H1 (cell line): ENCODE measurements at regions not wholly inside any gene's neighbourhood (a gene's known extent, or its start where the extent isn't known, plus 50 kb on each side); places are given as distances from the start of the nearest gene placed in this dataset.

ENCODE experiments used
- RAD21 ChIP-seq, 2 experiments: IDR thresholded peaks in 1 of 2; conservative IDR thresholded peaks in 1 of 2; 2 replicates each; pipeline ENCODE4 v1.6.1; 2011; ENCODE audit warnings: low read depth in 2 of 2, low read length in 2 of 2, improper control_type of control experiment in 1 of 2, inconsistent platforms in 1 of 2, mild to moderate bottlenecking in 1 of 2, moderate library complexity in 1 of 2
- SP1 ChIP-seq: IDR thresholded peaks from 2 replicates; pipeline ENCODE4 v1.6.1; 2011; ENCODE audit warnings: low read depth, low read length

- TF ChIP-seq SP1 (no peak), RAD21 (IDR thresholded peaks at IDR 0.05 in 1 of 2, conservative IDR thresholded peaks at IDR 0.05 in 1 of 2; ENCODE audit: low read depth in 2 of 2, low read length in 2 of 2) (no peak)
- TF ChIP-seq, all 59 proteins: peak for 0
Observed at GRCh38 chr3:163422671-163423070, 1655.6 kb downstream of the SI start (continued).
